ENCODE measurements at regions not wholly inside any gene's neighbourhood (a gene's known extent, or its start where the extent isn't known, plus 50 kb on each side); places are given as distances from the start of the nearest gene placed in this dataset.

GRCh38 chr6:106022801-106023200 lies 63.3 kb upstream of the PRDM1 start:
- TF ChIP-seq, protein P1, sequence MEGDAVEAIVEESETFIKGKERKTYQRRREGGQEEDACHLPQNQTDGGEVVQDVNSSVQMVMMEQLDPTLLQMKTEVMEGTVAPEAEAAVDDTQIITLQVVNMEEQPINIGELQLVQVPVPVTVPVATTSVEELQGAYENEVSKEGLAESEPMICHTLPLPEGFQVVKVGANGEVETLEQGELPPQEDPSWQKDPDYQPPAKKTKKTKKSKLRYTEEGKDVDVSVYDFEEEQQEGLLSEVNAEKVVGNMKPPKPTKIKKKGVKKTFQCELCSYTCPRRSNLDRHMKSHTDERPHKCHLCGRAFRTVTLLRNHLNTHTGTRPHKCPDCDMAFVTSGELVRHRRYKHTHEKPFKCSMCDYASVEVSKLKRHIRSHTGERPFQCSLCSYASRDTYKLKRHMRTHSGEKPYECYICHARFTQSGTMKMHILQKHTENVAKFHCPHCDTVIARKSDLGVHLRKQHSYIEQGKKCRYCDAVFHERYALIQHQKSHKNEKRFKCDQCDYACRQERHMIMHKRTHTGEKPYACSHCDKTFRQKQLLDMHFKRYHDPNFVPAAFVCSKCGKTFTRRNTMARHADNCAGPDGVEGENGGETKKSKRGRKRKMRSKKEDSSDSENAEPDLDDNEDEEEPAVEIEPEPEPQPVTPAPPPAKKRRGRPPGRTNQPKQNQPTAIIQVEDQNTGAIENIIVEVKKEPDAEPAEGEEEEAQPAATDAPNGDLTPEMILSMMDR (IDR thresholded peaks at IDR 0.05): no peak
- TF ChIP-seq POLR2A (IDR thresholded peaks at IDR 0.05): no peak

All from thyroid gland (tissue), 4 donors.